Fibroblast of pulmonary artery (primary cell): ENCODE measurements at regions not wholly inside any gene's neighbourhood (a gene's known extent, or its start where the extent isn't known, plus 50 kb on each side); places are given as distances from the start of the nearest gene placed in this dataset.
A peak's percentile ranks its signal among the peaks of the same experiment; 100 is the strongest.

ENCODE experiments used
- DNase-seq: peaks from one replicate; pipeline ENCODE4 v3.0.0-alpha.2; 2010; ENCODE audit warnings: low read depth
- H3K4me3 ChIP-seq: replicated peaks from 2 replicates; pipeline ENCODE4 v1.5.1; 2011; ENCODE audit warnings: low read depth, mild to moderate bottlenecking, control low read depth, low read length, moderate library complexity
- CTCF ChIP-seq: IDR thresholded peaks from 2 replicates; pipeline ENCODE4 v1.5.1; 2011; ENCODE audit warnings: mild to moderate bottlenecking, control low read depth, low read length, inconsistent platforms; ENCODE audit errors: missing control alignments

GRCh38 chr18:68355637-68356036 lies 359.3 kb downstream of the TMX3 start:
- no peak overlapping the region for H3K4me3 ChIP-seq
- DNase-seq: no peak
- TF ChIP-seq CTCF: no peak

- no peak overlapping the region for H3K4me3 ChIP-seq
- no peak for TF ChIP-seq CTCF
- peak; percentile 13 for DNase-seq
These were observed 360.7 kb downstream of the TMX3 start for GRCh38 chr18:68354176-68354575.

- no peak for TF ChIP-seq CTCF
- no peak for DNase-seq
- H3K4me3 ChIP-seq: no peak overlapping the region
These were observed 372.8 kb downstream of the TMX3 start for GRCh38 chr18:68342039-68342659.

GRCh38 chr18:68340606-68341005 lies 374.3 kb downstream of the TMX3 start:
- H3K4me3 ChIP-seq: no peak overlapping the region

DNA sequence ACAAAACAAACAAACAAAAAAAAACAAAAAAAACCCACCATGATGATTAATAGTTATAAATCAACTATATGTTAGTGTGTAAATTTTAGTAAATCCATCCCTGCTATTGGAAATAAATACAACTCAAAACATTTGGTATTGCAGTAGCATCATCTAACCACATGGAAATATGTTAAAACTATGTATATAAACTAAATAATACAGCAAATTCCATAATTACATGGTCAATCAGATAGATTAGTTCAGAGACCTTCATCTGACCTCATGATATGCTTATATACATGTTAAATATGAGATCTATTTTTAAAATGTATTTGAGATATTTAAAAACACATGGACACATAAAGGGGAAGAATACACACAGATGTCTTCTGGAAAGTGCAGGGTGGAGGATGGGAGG lies 384.2 kb downstream of the TMX3 start:
- no peak for DNase-seq
- no peak overlapping the region for H3K4me3 ChIP-seq
- no peak for TF ChIP-seq CTCF

More at GRCh38 chr18:68340606-68341005, 374.3 kb downstream of the TMX3 start:
- no peak for DNase-seq
- no peak for TF ChIP-seq CTCF

- no peak for DNase-seq
- no peak overlapping the region for H3K4me3 ChIP-seq
- TF ChIP-seq CTCF: no peak
These were observed 391.0 kb downstream of the TMX3 start for GRCh38 chr18:68323921-68324320.

- no peak for TF ChIP-seq CTCF
- H3K4me3 ChIP-seq: peak overlapping the region; percentile 6
- peak; percentile 23 for DNase-seq
These were observed 398.3 kb downstream of the TMX3 start for GRCh38 chr18:68316636-68317035.
